K562 (cell line): ENCODE measurements at regions not wholly inside any gene's neighbourhood (a gene's known extent, or its start where the extent isn't known, plus 50 kb on each side); places are given as distances from the start of the nearest gene placed in this dataset.

ENCODE experiments used
- ATAC-seq: fragments of 200-7000 bp; cut with Tn5 transposase; 3 replicates; pipeline ENCODE4 v1.9.1; 2020; ENCODE audit warnings: moderate library complexity
- BruUV-seq: library from RNA; stranded (reverse); fragments of 400-500 nt; replicated peaks from 2 replicates; lab custom pipeline; 2021; lab: Mats Ljungman, UMichigan
- CTCF ChIA-PET: fragments of 300-600 bp; formaldehyde crosslinking; extraction: SDS; loops from one replicate; lab custom pipeline; 2021; ENCODE audit warnings: low intra/inter-chr PET ratio; lab: Yijun Ruan, JAX
- POLR2A ChIA-PET: fragments of 300-600, 350-650 bp; sonication (Branson Sonifier 250); formaldehyde crosslinking; extraction: SDS; loops from one replicate; lab custom pipeline; 2021; ENCODE audit warnings: antibody characterized with exemption, inconsistent platforms; lab: Yijun Ruan, JAX
- DNase-seq, 4 experiments: peaks; one replicate each; pipeline versions ENCODE4 v3.0.0 to v3.0.0-alpha.2; 2011 to 2018; ENCODE audit warnings: low spot score in 3 of 4, mixed read lengths in 3 of 4; ENCODE audit errors: extremely low read depth in 1 of 4
- FAIRE-seq: peaks from 2 replicates; lab custom pipeline; 2011; peaks lifted over from hg19 to GRCh38; lab: Jason Lieb, UNC
- H2AFZ ChIP-seq: 2 replicates; pipeline ENCODE4 v1.6.0; 2011; ENCODE audit warnings: low read depth, low read length, control low read depth, inconsistent platforms
- H3K27ac ChIP-seq: fragments of 200-600 bp; 3 replicates; pipeline ENCODE4 v1.8.0; 2011; ENCODE audit warnings: low read depth, mild to moderate bottlenecking, control low read depth, inconsistent platforms, low read length, moderate library complexity, mixed read lengths; ENCODE audit errors: extremely low read depth
- H3K27me3 ChIP-seq, 2 experiments: fragments of 300-600 bp in 1 of 2; 2 replicates in 1 of 2; 3 replicates in 1 of 2; pipeline versions ENCODE4 v1.6.0 to v1.8.0; 2011; ENCODE audit warnings: inconsistent platforms in 2 of 2, low read length in 2 of 2, mild to moderate bottlenecking in 1 of 2, mixed read lengths in 1 of 2, moderate library complexity in 1 of 2; ENCODE audit not compliant: control insufficient read depth in 2 of 2, insufficient read depth in 2 of 2
- H3K36me3 ChIP-seq: fragments of 300-600 bp; 3 replicates; pipeline ENCODE4 v1.8.0; 2011; ENCODE audit warnings: mild to moderate bottlenecking, low read length, inconsistent platforms; ENCODE audit not compliant: control insufficient read depth, insufficient read depth
- H3K4me1 ChIP-seq, 2 experiments: fragments of 200-600 bp in 1 of 2; replicated peaks in 1 of 2; 2 replicates in 1 of 2; 3 replicates in 1 of 2; pipeline versions ENCODE4 v1.5.1 to v1.8.0; 2011; ENCODE audit warnings: inconsistent platforms in 2 of 2, low read length in 2 of 2, mild to moderate bottlenecking in 1 of 2, mixed read lengths in 1 of 2, moderate library complexity in 1 of 2; ENCODE audit not compliant: control insufficient read depth in 2 of 2, insufficient read depth in 2 of 2
- H3K4me2 ChIP-seq: 2 replicates; pipeline ENCODE4 v1.6.1; 2011; ENCODE audit warnings: low read length, control low read depth, inconsistent platforms, mixed read lengths; ENCODE audit not compliant: insufficient read depth
- H3K4me3 ChIP-seq: fragments of 200-600 bp; sonication (generic), shearing (Covaris generic); 2 replicates; pipeline ENCODE4 v1.5.1; 2016; ENCODE audit warnings: control low read depth, inconsistent platforms
- H3K79me2 ChIP-seq: fragments of 200-600 bp; 3 replicates; pipeline ENCODE4 v1.8.0; 2011; ENCODE audit warnings: low read length, inconsistent platforms; ENCODE audit not compliant: control insufficient read depth, insufficient read depth
- H3K9ac ChIP-seq, 2 experiments: 2 replicates each; pipeline versions ENCODE4 v1.6.0 to v1.6.1; 2011; ENCODE audit warnings: low read depth in 2 of 2, low read length in 2 of 2, control low read depth in 1 of 2, inconsistent platforms in 1 of 2, mild to moderate bottlenecking in 1 of 2, mixed read lengths in 1 of 2; ENCODE audit not compliant: insufficient read depth in 1 of 2
- H3K9me1 ChIP-seq: one replicate; pipeline ENCODE4 v1.6.0; 2011; ENCODE audit warnings: inconsistent platforms, mild to moderate bottlenecking, low read length, moderate library complexity; ENCODE audit not compliant: control insufficient read depth, insufficient read depth
- H3K9me3 ChIP-seq: replicated peaks from 2 replicates; pipeline ENCODE4 v1.5.1; 2011; ENCODE audit warnings: low read depth, low read length, inconsistent platforms; ENCODE audit not compliant: control insufficient read depth, insufficient read depth
- H4K20me1 ChIP-seq: replicated peaks from 2 replicates; pipeline ENCODE4 v1.6.1; 2011; ENCODE audit warnings: low read length, inconsistent platforms, mixed read lengths; ENCODE audit not compliant: control insufficient read depth, insufficient read depth
- ARID2 ChIP-seq: fragments of 450-650 bp; IDR thresholded peaks from 2 replicates; pipeline ENCODE4 v1.6.1; 2017; ENCODE audit warnings: antibody characterized with exemption, mild to moderate bottlenecking
- CBX2 ChIP-seq: fragments of 200-600 bp; sonication (generic); IDR thresholded peaks from one replicate; pipeline ENCODE4 v1.6.1; 2012; ENCODE audit warnings: mild to moderate bottlenecking, low read length, inconsistent platforms; ENCODE audit not compliant: insufficient read depth, poor library complexity, severe bottlenecking
- PTBP1 ChIP-seq: fragments of 200-400 bp; formaldehyde crosslinking; IDR thresholded peaks from 2 replicates; pipeline ENCODE4 v1.6.1; 2017; ENCODE audit warnings: low read depth, low read length
- THRA ChIP-seq: fragments of 450-650 bp; IDR thresholded peaks from 2 replicates; pipeline ENCODE4 v1.6.1; 2017; ENCODE audit warnings: mild to moderate bottlenecking, moderate library complexity
- XRCC3 ChIP-seq: fragments of 450-650 bp; IDR thresholded peaks from 2 replicates; pipeline ENCODE4 v1.6.1; 2017; ENCODE audit warnings: mild to moderate bottlenecking, moderate library complexity
- ZBED1 ChIP-seq: IDR thresholded peaks from 2 replicates; pipeline ENCODE4 v1.6.1; 2014
- ZBTB11 ChIP-seq, 3 experiments: fragments of 200-800 bp in 1 of 3; fragments of 250-450 bp in 1 of 3; fragments of 450-650 bp in 1 of 3; sonication (Bioruptor Pico) in 1 of 3; sonication (Bioruptor generic) in 1 of 3; formaldehyde crosslinking in 1 of 3; IDR thresholded peaks; 2 replicates each; pipeline versions ENCODE4 v1.6.1 to v1.8.0; 2016 to 2022; ENCODE audit warnings: mild to moderate bottlenecking in 2 of 3, missing genetic modification characterization in 2 of 3, missing compliant biosample characterization in 1 of 3, moderate library complexity in 1 of 3
- ZEB2 ChIP-seq: fragments of 450-650 bp; IDR thresholded peaks from 2 replicates; pipeline ENCODE4 v1.6.1; 2016
- ZNF431 ChIP-seq: sonication (generic); formaldehyde crosslinking; IDR thresholded peaks from 2 replicates; pipeline ENCODE4 v1.8.0; 2022; ENCODE audit warnings: mild to moderate bottlenecking, missing genetic modification reagents
- ZNF584 ChIP-seq: fragments of 200-800 bp; sonication (Bioruptor generic); IDR thresholded peaks from 2 replicates; pipeline ENCODE4 v1.6.1; 2016; ENCODE audit warnings: low read depth, mild to moderate bottlenecking, missing genetic modification characterization, missing compliant biosample characterization
- ZNF696 ChIP-seq: fragments of 250-450 bp; sonication (Bioruptor Pico); conservative IDR thresholded peaks from 2 replicates; pipeline ENCODE4 v1.4.0; 2020; ENCODE audit warnings: mild to moderate bottlenecking, moderate library complexity
- WGBS: fragments of 100-300 bp; shearing (Covaris generic); methylation state at CpG from one replicate; pipeline ENCODE4 v1.1.6; 2016; ENCODE audit warnings: low coverage, mixed read lengths; ENCODE audit not compliant: insufficient coverage; ENCODE audit errors: missing lambda C conversion rate; 5-methylcytosine and 5-hydroxymethylcytosine counted together
- in situ Hi-C: fragments of 300-500 bp; cut with MboI; formaldehyde crosslinking; loops from 4 replicates; pipeline ENCODE4 v1.15.0; 2018; ENCODE audit warnings: inconsistent platforms, mixed read lengths
- intact Hi-C: fragments of 100-400 bp; cut with micrococcal nuclease; formaldehyde crosslinking; loops from 2 replicates; pipeline ENCODE4 v1.14.2; 2022

GRCh38 chr18:78367996-78368395, 611.6 kb upstream of the SALL3 start:
- ATAC-seq: no peak
- Histone ChIP-seq H3K9me3 (no peaks in the 10 kb centered on the region), H3K79me2 (no peaks in the 10 kb centered on the region), H3K4me1 (no peaks in the 10 kb centered on the region), H3K27me3 (peaks cover 0 to 15% of the 10 kb centered on the region in 2 experiments; a peak in 3 of 5 replicates), H3K36me3 (no peaks in the 10 kb centered on the region), H3K4me2 (no peak overlapping the region), H3K9ac (no peak overlapping the region), H3K27ac (no peak overlapping the region), H4K20me1 (no peaks in the 10 kb centered on the region), H3K4me3 (no peak overlapping the region), H2AFZ (no peak overlapping the region), H3K9me1 (no peaks in the 10 kb centered on the region)
- no peak for FAIRE-seq
- no TSS peak for BruUV-seq
- in situ Hi-C loops: no loop called here
- WGBS: 0% methylated on average over 5 of the region's 7 CpGs
- POLR2A ChIA-PET: no interaction called here
- no peak for TF ChIP-seq ZNF431 (CRISPR knock-in tag)
- TF ChIP-seq PTBP1: no peak
- no peak for TF ChIP-seq ZNF696
- TF ChIP-seq THRA: no peak
- no peak for TF ChIP-seq ZNF584
- no peak for TF ChIP-seq ZBED1
- no peak for TF ChIP-seq CBX2
- TF ChIP-seq XRCC3: no peak
- TF ChIP-seq ZBTB11 (CRISPR knock-in tag; IDR thresholded peaks at IDR 0.05): no peak
- TF ChIP-seq ZEB2: no peak
- TF ChIP-seq ARID2: no peak
- intact Hi-C loops: no loop called here
- no peak for DNase-seq
- CTCF ChIA-PET: no interaction called here
